ENCODE measurements at regions not wholly inside any gene's neighbourhood (a gene's known extent, or its start where the extent isn't known, plus 50 kb on each side); places are given as distances from the start of the nearest gene placed in this dataset.

- Histone ChIP-seq H3K9me3 (no peaks in the 10 kb centered on the region), H3K4me1 (no peaks in the 10 kb centered on the region), H3K36me3 (no peaks in the 10 kb centered on the region), H3K27me3 (no peaks in the 10 kb centered on the region), H3K4me3 (no peak overlapping the region), H3K27ac (no peak overlapping the region)
- no peak for ATAC-seq (ENCODE audit: low FRiP score in 2 of 2)
- 47 to 49% methylated on average over 3 of the region's 3 CpGs for WGBS, 2 donors
- no peak for DNase-seq
- TF ChIP-seq POLR2AphosphoS5 (IDR thresholded peaks at IDR 0.05) (no peak), EP300 (IDR thresholded peaks at IDR 0.05) (no peak), POLR2A (IDR thresholded peaks at IDR 0.05) (no peak), CTCF (IDR thresholded peaks at IDR 0.05) (no peak)
Observed at GRCh38 chr14:56979936-56980335, 169.7 kb upstream of the OTX2 start.

- H3K27me3 ChIP-seq, result no peaks in the 10 kb centered on the region
- TF ChIP-seq CTCF (IDR thresholded peaks at IDR 0.05) (no peak), EP300 (IDR thresholded peaks at IDR 0.05) (no peak), POLR2AphosphoS5 (IDR thresholded peaks at IDR 0.05) (no peak), POLR2A (IDR thresholded peaks at IDR 0.05) (no peak)
- ATAC-seq (ENCODE audit: low FRiP score in 2 of 2) (no peak), DNase-seq (no peak)
- H3K27ac ChIP-seq, result no peak overlapping the region
- no peaks in the 10 kb centered on the region for H3K36me3 ChIP-seq
- WGBS, 2 donors, result 51 to 71% methylated on average over 2 of the region's 2 CpGs
- no peak overlapping the region for H3K4me3 ChIP-seq
- no peaks in the 10 kb centered on the region for H3K4me1 ChIP-seq
- no peaks in the 10 kb centered on the region for H3K9me3 ChIP-seq
Observed at GRCh38 chr14:56976211-56976610, 165.9 kb upstream of the OTX2 start.

GRCh38 chr14:56975521-56975920, 165.2 kb upstream of the OTX2 start:
- TF ChIP-seq CTCF (IDR thresholded peaks at IDR 0.05) (no peak), POLR2AphosphoS5 (IDR thresholded peaks at IDR 0.05) (no peak), POLR2A (IDR thresholded peaks at IDR 0.05) (no peak), EP300 (IDR thresholded peaks at IDR 0.05) (no peak)
- Histone ChIP-seq H3K27me3 (no peaks in the 10 kb centered on the region), H3K4me1 (no peaks in the 10 kb centered on the region), H3K27ac (no peak overlapping the region), H3K9me3 (no peaks in the 10 kb centered on the region), H3K4me3 (no peak overlapping the region), H3K36me3 (no peaks in the 10 kb centered on the region)
- ATAC-seq (ENCODE audit: low FRiP score in 2 of 2), result no peak
- WGBS, 2 donors, result 84 to 93% methylated on average over 4 of the region's 4 CpGs
- no peak for DNase-seq

GRCh38 chr14:56972948-56973347, 162.7 kb upstream of the OTX2 start:
- Histone ChIP-seq H3K4me1 (no peaks in the 10 kb centered on the region), H3K27ac (no peak overlapping the region), H3K36me3 (no peaks in the 10 kb centered on the region), H3K27me3 (no peaks in the 10 kb centered on the region), H3K9me3 (no peaks in the 10 kb centered on the region), H3K4me3 (no peak overlapping the region)
- TF ChIP-seq POLR2AphosphoS5 (IDR thresholded peaks at IDR 0.05) (no peak), POLR2A (IDR thresholded peaks at IDR 0.05) (no peak), EP300 (IDR thresholded peaks at IDR 0.05) (no peak), CTCF (IDR thresholded peaks at IDR 0.05) (no peak)
- DNase-seq (no peak), ATAC-seq (ENCODE audit: low FRiP score in 2 of 2) (no peak)

- no peaks in the 10 kb centered on the region for H3K36me3 ChIP-seq
- DNase-seq, result no peak
- TF ChIP-seq POLR2A (IDR thresholded peaks at IDR 0.05), result no peak
- no peak for TF ChIP-seq POLR2AphosphoS5 (IDR thresholded peaks at IDR 0.05)
- no peak for TF ChIP-seq CTCF (IDR thresholded peaks at IDR 0.05)
- no peak for TF ChIP-seq EP300 (IDR thresholded peaks at IDR 0.05)
- 66 to 71% methylated on average over 5 of the region's 5 CpGs for WGBS, 2 donors
- H3K4me3 ChIP-seq, result no peak overlapping the region
- no peak overlapping the region for H3K27ac ChIP-seq
- H3K4me1 ChIP-seq, result no peaks in the 10 kb centered on the region
- H3K27me3 ChIP-seq, result no peaks in the 10 kb centered on the region
- no peak for ATAC-seq (ENCODE audit: low FRiP score in 2 of 2)
- H3K9me3 ChIP-seq, result no peaks in the 10 kb centered on the region
Observed at GRCh38 chr14:56964895-56965294, 154.6 kb upstream of the OTX2 start.
